NCI-H748 (cell line): ENCODE measurements at regions not wholly inside any gene's neighbourhood (a gene's known extent, or its start where the extent isn't known, plus 50 kb on each side); places are given as distances from the start of the nearest gene placed in this dataset.

Source experiments
- DNase-seq: peaks from one replicate; lab custom pipeline; 2025; ENCODE audit not compliant: unreplicated experiment; lab: John Stamatoyannopoulos, UW

- no peak for DNase-seq
These were observed 61.6 kb upstream of the CCBE1 start for GRCh38 chr18:59758837-59759236.

GRCh38 chr18:59758106-59758505 is 60.9 kb upstream of the CCBE1 start:
- DNase-seq = no peak

- DNase-seq = no peak
These were observed 55.4 kb upstream of the CCBE1 start for GRCh38 chr18:59752666-59753065.

- DNase-seq = no peak
These were observed 54.0 kb upstream of the CCBE1 start for GRCh38 chr18:59751186-59751585.

DNA sequence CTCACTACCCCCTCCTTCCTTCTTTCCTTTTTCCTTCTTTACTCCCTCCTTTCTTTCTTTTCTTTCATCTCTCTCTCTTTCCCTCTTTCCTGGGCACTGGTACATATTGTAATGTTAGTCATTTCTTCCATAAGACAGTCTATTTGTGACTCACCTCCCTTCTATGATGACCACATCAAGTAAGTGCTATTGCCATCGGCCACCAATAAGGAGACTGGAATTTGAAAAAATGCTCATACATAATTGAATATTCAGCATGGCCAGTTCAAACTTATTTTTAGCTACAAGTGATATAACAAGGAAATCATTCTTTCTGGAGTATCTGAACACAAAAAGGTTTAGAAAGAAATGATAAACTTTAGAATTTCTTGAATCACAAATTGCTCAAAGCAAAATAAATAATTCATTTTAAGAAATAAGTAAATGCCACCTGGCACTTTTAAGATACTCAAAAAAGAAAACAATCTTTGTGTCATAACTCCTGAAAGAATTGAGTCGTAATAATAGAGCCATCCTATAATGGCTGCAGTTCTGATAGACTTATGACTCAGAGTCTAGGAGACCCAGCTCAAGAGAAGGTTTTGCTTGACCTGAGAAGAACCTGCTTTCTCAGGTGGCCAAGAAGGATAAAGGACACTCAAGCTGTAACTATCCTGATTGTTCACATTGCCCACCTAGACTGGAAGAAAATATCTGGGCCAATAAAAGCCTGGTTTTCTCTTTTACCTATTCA is 51.6 kb upstream of the CCBE1 start:
- DNase-seq = no peak
